HEK293 (cell line): ENCODE measurements at regions not wholly inside any gene's neighbourhood (a gene's known extent, or its start where the extent isn't known, plus 50 kb on each side); places are given as distances from the start of the nearest gene placed in this dataset.

ENCODE experiments used
- CTCF ChIA-PET: fragments of 350-600 bp; formaldehyde crosslinking; extraction: SDS; loops from one replicate; lab custom pipeline; 2021; ENCODE audit warnings: antibody characterized with exemption; lab: Yijun Ruan, JAX
- POLR2A ChIA-PET: fragments of 300-600 bp; formaldehyde crosslinking; extraction: SDS; loops from one replicate; lab custom pipeline; 2020; ENCODE audit warnings: antibody characterized with exemption, inconsistent platforms; lab: Yijun Ruan, JAX
- H3K27ac ChIP-seq: fragments of 200-500 bp; sonication (Bioruptor generic); 2 replicates; pipeline ENCODE4 v1.5.1; 2014; ENCODE audit warnings: low read depth, low read length, control low read depth, inconsistent platforms; ENCODE audit errors: extremely low read depth
- H3K36me3 ChIP-seq, 2 experiments: fragments of 200-500 bp in 1 of 2; sonication (Bioruptor generic) in 1 of 2; 1 replicate in 1 of 2; 2 replicates in 1 of 2; pipeline ENCODE4 v1.5.1; 2014 to 2017; ENCODE audit warnings: inconsistent platforms in 2 of 2, low read length in 2 of 2; ENCODE audit not compliant: control insufficient read depth in 2 of 2, insufficient read depth in 1 of 2
- H3K4me1 ChIP-seq: fragments of 200-500 bp; sonication (Bioruptor generic); 2 replicates; pipeline ENCODE4 v1.5.1; 2014; ENCODE audit warnings: mild to moderate bottlenecking, low read length, inconsistent platforms; ENCODE audit not compliant: control insufficient read depth, insufficient read depth
- H3K4me3 ChIP-seq: 2 replicates; pipeline ENCODE4 v1.5.1; 2011; ENCODE audit warnings: low read depth, mild to moderate bottlenecking, control low read depth, low read length, moderate library complexity
- H3K9me3 ChIP-seq: fragments of 200-500 bp; sonication (Bioruptor generic); 2 replicates; pipeline ENCODE4 v1.5.1; 2014; ENCODE audit warnings: low read depth, low read length, inconsistent platforms; ENCODE audit not compliant: control insufficient read depth, insufficient read depth
- HOXD13 ChIP-seq: sonication (generic); formaldehyde crosslinking; IDR thresholded peaks from 2 replicates; pipeline ENCODE4 v1.8.0; 2022; ENCODE audit warnings: missing genetic modification reagents, borderline replicate concordance
- KLF10 ChIP-seq: fragments of 450-650 bp; IDR thresholded peaks from 2 replicates; pipeline ENCODE4 v1.5.1; 2018; ENCODE audit warnings: missing biosample characterization, mild to moderate bottlenecking, missing genetic modification characterization
- KLF8 ChIP-seq: fragments of 450-650 bp; formaldehyde crosslinking; IDR thresholded peaks from 2 replicates; pipeline ENCODE4 v1.5.1; 2016; ENCODE audit warnings: missing biosample characterization, missing genetic modification characterization
- REPIN1 ChIP-seq: fragments of 450-650 bp; formaldehyde crosslinking; IDR thresholded peaks from 2 replicates; pipeline ENCODE4 v1.5.1; 2017; ENCODE audit warnings: missing biosample characterization, missing genetic modification characterization, low read depth
- YY1 ChIP-seq: fragments of 450-650 bp; formaldehyde crosslinking; IDR thresholded peaks from 2 replicates; pipeline ENCODE4 v1.5.1; 2018; ENCODE audit warnings: missing biosample characterization, missing genetic modification characterization
- ZBTB7A ChIP-seq: fragments of 450-650 bp; formaldehyde crosslinking; IDR thresholded peaks from 2 replicates; pipeline ENCODE4 v1.5.1; 2016; ENCODE audit warnings: low read depth, missing biosample characterization, missing genetic modification characterization
- ZFHX2 ChIP-seq: fragments of 450-650 bp; formaldehyde crosslinking; conservative IDR thresholded peaks from 2 replicates; pipeline ENCODE4 v1.5.1; 2016; ENCODE audit warnings: missing biosample characterization, missing genetic modification characterization
- ZNF10 ChIP-seq: fragments of 450-650 bp; formaldehyde crosslinking; IDR thresholded peaks from 2 replicates; pipeline ENCODE4 v1.5.1; 2017; ENCODE audit warnings: missing biosample characterization, missing genetic modification characterization
- ZNF274 ChIP-seq, 2 experiments: fragments of 200-500 bp in 1 of 2; fragments of 450-650 bp in 1 of 2; sonication (Bioruptor generic) in 1 of 2; formaldehyde crosslinking in 1 of 2; IDR thresholded peaks; 2 replicates each; pipeline versions ENCODE4 v1.5.1 to v1.6.1; 2014 to 2016; ENCODE audit warnings: borderline replicate concordance in 1 of 2, inconsistent platforms in 1 of 2, low read length in 1 of 2, missing biosample characterization in 1 of 2, missing genetic modification characterization in 1 of 2
- ZNF311 ChIP-seq: fragments of 450-650 bp; formaldehyde crosslinking; IDR thresholded peaks from 2 replicates; pipeline ENCODE4 v1.5.1; 2017; ENCODE audit warnings: missing biosample characterization, missing genetic modification characterization, borderline replicate concordance
- ZNF404 ChIP-seq: fragments of 450-650 bp; formaldehyde crosslinking; IDR thresholded peaks from 2 replicates; pipeline ENCODE4 v1.5.1; 2017; ENCODE audit warnings: missing biosample characterization, missing genetic modification characterization
- ZNF843 ChIP-seq: fragments of 450-650 bp; formaldehyde crosslinking; IDR thresholded peaks from 2 replicates; pipeline ENCODE4 v1.5.1; 2016; ENCODE audit warnings: missing biosample characterization, missing genetic modification characterization
- TF ChIP-seq, protein P1 (sequence below): fragments of 450-650 bp; formaldehyde crosslinking; IDR thresholded peaks from 2 replicates; pipeline ENCODE4 v1.5.1; 2016; ENCODE audit warnings: missing biosample characterization, missing genetic modification characterization
- TF ChIP-seq, protein P2 (sequence below): fragments of 450-650 bp; formaldehyde crosslinking; IDR thresholded peaks from 2 replicates; pipeline ENCODE4 v1.5.1; 2016; ENCODE audit warnings: missing biosample characterization, missing genetic modification characterization
- TF ChIP-seq, protein P3 (sequence below): fragments of 450-650 bp; formaldehyde crosslinking; conservative IDR thresholded peaks from 2 replicates; pipeline ENCODE4 v1.5.1; 2016; ENCODE audit warnings: low read depth, missing biosample characterization, missing genetic modification characterization
- TF ChIP-seq, protein P4 (sequence below): fragments of 450-650 bp; formaldehyde crosslinking; IDR thresholded peaks from 2 replicates; pipeline ENCODE4 v1.5.1; 2017; ENCODE audit warnings: missing biosample characterization, mild to moderate bottlenecking, missing genetic modification characterization, moderate library complexity
- TF ChIP-seq, protein P5 (sequence below): fragments of 450-650 bp; formaldehyde crosslinking; IDR thresholded peaks from 2 replicates; pipeline ENCODE4 v1.5.1; 2016; ENCODE audit warnings: missing biosample characterization, missing genetic modification characterization
- TF ChIP-seq, protein P6 (sequence below): IDR thresholded peaks from 2 replicates; pipeline ENCODE4 v1.6.1; 2011; ENCODE audit warnings: mild to moderate bottlenecking, low read depth, low read length, borderline replicate concordance

DNA sequence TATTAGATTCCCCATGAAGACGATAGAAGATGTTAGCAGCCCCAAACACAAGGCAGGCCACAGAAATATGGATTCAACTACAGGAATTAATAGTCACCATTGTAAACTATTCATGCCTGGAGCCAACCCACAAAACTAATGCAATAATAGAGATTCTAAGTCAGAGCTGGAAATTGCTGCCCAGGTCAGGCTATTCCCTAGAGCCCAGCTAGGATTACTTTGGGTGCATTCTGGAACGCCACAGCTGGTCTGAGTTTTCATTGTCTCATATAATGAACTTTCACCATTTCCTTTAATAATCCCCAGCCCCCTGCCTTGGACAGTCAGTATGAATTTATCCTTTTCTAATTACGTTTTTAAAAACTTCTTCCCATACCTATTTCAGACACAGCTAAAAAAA, 252.6 kb downstream of the PAPSS1 start (continued):
- TF ChIP-seq, protein P1, sequence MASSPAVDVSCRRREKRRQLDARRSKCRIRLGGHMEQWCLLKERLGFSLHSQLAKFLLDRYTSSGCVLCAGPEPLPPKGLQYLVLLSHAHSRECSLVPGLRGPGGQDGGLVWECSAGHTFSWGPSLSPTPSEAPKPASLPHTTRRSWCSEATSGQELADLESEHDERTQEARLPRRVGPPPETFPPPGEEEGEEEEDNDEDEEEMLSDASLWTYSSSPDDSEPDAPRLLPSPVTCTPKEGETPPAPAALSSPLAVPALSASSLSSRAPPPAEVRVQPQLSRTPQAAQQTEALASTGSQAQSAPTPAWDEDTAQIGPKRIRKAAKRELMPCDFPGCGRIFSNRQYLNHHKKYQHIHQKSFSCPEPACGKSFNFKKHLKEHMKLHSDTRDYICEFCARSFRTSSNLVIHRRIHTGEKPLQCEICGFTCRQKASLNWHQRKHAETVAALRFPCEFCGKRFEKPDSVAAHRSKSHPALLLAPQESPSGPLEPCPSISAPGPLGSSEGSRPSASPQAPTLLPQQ (tag by site-specific recombination) = no peak
- TF ChIP-seq, protein P2, sequence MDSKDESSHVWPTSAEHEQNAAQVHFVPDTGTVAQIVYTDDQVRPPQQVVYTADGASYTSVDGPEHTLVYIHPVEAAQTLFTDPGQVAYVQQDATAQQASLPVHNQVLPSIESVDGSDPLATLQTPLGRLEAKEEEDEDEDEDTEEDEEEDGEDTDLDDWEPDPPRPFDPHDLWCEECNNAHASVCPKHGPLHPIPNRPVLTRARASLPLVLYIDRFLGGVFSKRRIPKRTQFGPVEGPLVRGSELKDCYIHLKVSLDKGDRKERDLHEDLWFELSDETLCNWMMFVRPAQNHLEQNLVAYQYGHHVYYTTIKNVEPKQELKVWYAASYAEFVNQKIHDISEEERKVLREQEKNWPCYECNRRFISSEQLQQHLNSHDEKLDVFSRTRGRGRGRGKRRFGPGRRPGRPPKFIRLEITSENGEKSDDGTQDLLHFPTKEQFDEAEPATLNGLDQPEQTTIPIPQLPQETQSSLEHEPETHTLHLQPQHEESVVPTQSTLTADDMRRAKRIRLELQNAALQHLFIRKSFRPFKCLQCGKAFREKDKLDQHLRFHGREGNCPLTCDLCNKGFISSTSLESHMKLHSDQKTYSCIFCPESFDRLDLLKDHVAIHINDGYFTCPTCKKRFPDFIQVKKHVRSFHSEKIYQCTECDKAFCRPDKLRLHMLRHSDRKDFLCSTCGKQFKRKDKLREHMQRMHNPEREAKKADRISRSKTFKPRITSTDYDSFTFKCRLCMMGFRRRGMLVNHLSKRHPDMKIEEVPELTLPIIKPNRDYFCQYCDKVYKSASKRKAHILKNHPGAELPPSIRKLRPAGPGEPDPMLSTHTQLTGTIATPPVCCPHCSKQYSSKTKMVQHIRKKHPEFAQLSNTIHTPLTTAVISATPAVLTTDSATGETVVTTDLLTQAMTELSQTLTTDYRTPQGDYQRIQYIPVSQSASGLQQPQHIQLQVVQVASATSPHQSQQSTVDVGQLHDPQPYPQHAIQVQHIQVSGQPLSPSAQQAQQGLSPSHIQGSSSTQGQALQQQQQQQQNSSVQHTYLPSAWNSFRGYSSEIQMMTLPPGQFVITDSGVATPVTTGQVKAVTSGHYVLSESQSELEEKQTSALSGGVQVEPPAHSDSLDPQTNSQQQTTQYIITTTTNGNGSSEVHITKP (tag by site-specific recombination) = no peak
- no peak for TF ChIP-seq KLF8
- TF ChIP-seq ZBTB7A (tag by site-specific recombination) = no peak

DNA sequence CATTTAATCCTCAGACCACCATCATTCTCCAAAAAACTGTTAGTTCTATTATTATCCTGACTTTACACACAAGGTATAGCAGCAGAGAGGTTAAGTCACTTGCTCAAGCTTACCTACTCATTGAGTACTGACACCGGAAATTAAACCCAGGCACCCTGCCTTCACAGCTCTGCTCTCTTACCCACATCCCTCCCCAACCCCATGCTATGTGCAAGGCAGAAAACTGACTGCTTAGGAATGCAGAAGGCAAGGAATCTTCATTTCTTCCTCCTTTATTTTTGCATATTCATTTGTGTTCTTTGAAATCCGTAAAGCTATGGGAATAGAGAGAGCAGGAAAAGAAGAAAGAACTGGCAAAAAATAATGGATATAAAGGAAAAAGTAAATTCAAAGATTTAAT, 261.8 kb downstream of the PAPSS1 start:
- POLR2A ChIA-PET = no interaction called here
- CTCF ChIA-PET = no interaction called here

More for the DNA sequence above, 261.8 kb downstream of the PAPSS1 start:
- Histone ChIP-seq H3K9me3 (no peaks in the 10 kb centered on the region), H3K4me1 (no peaks in the 10 kb centered on the region), H3K4me3 (no peak overlapping the region), H3K36me3 (no peaks in the 10 kb centered on the region), H3K27ac (no peak overlapping the region)
- TF ChIP-seq ZNF311 (tag by site-specific recombination) (no peak), ZFHX2 (no peak), YY1 (tag by site-specific recombination) (no peak), ZNF843 (tag by site-specific recombination) (no peak), HOXD13 (no peak), ZNF10 (no peak), ZNF274 (IDR thresholded peaks at IDR 0.05; ENCODE audit: low read length) (no peak), ZNF274 (tag by site-specific recombination; IDR thresholded peaks at IDR 0.05; ENCODE audit: borderline replicate concordance) (no peak), ZNF404 (tag by site-specific recombination) (no peak), REPIN1 (tag by site-specific recombination) (no peak), KLF10 (tag by site-specific recombination) (no peak)
- TF ChIP-seq, protein P3, sequence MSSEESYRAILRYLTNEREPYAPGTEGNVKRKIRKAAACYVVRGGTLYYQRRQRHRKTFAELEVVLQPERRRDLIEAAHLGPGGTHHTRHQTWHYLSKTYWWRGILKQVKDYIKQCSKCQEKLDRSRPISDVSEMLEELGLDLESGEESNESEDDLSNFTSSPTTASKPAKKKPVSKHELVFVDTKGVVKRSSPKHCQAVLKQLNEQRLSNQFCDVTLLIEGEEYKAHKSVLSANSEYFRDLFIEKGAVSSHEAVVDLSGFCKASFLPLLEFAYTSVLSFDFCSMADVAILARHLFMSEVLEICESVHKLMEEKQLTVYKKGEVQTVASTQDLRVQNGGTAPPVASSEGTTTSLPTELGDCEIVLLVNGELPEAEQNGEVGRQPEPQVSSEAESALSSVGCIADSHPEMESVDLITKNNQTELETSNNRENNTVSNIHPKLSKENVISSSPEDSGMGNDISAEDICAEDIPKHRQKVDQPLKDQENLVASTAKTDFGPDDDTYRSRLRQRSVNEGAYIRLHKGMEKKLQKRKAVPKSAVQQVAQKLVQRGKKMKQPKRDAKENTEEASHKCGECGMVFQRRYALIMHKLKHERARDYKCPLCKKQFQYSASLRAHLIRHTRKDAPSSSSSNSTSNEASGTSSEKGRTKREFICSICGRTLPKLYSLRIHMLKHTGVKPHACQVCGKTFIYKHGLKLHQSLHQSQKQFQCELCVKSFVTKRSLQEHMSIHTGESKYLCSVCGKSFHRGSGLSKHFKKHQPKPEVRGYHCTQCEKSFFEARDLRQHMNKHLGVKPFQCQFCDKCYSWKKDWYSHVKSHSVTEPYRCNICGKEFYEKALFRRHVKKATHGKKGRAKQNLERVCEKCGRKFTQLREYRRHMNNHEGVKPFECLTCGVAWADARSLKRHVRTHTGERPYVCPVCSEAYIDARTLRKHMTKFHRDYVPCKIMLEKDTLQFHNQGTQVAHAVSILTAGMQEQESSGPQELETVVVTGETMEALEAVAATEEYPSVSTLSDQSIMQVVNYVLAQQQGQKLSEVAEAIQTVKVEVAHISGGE = no peak
- TF ChIP-seq, protein P4, sequence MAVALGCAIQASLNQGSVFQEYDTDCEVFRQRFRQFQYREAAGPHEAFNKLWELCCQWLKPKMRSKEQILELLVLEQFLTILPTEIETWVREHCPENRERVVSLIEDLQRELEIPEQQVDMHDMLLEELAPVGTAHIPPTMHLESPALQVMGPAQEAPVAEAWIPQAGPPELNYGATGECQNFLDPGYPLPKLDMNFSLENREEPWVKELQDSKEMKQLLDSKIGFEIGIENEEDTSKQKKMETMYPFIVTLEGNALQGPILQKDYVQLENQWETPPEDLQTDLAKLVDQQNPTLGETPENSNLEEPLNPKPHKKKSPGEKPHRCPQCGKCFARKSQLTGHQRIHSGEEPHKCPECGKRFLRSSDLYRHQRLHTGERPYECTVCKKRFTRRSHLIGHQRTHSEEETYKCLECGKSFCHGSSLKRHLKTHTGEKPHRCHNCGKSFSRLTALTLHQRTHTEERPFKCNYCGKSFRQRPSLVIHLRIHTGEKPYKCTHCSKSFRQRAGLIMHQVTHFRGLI (tag by site-specific recombination) = no peak
- TF ChIP-seq, protein P5, sequence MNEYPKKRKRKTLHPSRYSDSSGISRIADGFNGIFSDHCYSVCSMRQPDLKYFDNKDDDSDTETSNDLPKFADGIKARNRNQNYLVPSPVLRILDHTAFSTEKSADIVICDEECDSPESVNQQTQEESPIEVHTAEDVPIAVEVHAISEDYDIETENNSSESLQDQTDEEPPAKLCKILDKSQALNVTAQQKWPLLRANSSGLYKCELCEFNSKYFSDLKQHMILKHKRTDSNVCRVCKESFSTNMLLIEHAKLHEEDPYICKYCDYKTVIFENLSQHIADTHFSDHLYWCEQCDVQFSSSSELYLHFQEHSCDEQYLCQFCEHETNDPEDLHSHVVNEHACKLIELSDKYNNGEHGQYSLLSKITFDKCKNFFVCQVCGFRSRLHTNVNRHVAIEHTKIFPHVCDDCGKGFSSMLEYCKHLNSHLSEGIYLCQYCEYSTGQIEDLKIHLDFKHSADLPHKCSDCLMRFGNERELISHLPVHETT = no peak
- TF ChIP-seq, protein P6, sequence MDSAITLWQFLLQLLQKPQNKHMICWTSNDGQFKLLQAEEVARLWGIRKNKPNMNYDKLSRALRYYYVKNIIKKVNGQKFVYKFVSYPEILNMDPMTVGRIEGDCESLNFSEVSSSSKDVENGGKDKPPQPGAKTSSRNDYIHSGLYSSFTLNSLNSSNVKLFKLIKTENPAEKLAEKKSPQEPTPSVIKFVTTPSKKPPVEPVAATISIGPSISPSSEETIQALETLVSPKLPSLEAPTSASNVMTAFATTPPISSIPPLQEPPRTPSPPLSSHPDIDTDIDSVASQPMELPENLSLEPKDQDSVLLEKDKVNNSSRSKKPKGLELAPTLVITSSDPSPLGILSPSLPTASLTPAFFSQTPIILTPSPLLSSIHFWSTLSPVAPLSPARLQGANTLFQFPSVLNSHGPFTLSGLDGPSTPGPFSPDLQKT = no peak
